Cerebellar nuclear complex (tissue), 1 donor: ENCODE measurements at regions not wholly inside any gene's neighbourhood (a gene's known extent, or its start where the extent isn't known, plus 50 kb on each side); places are given as distances from the start of the nearest gene placed in this dataset.

Source experiments
- DNase-seq, 2 experiments: peaks; one replicate each; lab custom pipeline; 2025; lab: John Stamatoyannopoulos, UW

GRCh38 chr4:171759274-171759673, 53.9 kb upstream of the GALNTL6 start:
- no peak for DNase-seq

- DNase-seq = no peak
These were observed 61.7 kb upstream of the GALNTL6 start for GRCh38 chr4:171751538-171751937.

- DNase-seq = no peak
These were observed 66.8 kb upstream of the GALNTL6 start for GRCh38 chr4:171746418-171746817.

GRCh38 chr4:171742436-171742835, 70.8 kb upstream of the GALNTL6 start:
- DNase-seq = no peak

GRCh38 chr4:171727185-171727584, 86.0 kb upstream of the GALNTL6 start:
- DNase-seq = no peak

- no peak for DNase-seq
These were observed 91.3 kb upstream of the GALNTL6 start for GRCh38 chr4:171721937-171722336.

GRCh38 chr4:171719691-171720090, 93.5 kb upstream of the GALNTL6 start:
- DNase-seq = no peak

GRCh38 chr4:171718665-171719064, 94.5 kb upstream of the GALNTL6 start:
- DNase-seq = no peak

GRCh38 chr4:171718069-171718468, 95.1 kb upstream of the GALNTL6 start:
- no peak for DNase-seq

- DNase-seq = no peak
These were observed 95.9 kb upstream of the GALNTL6 start for GRCh38 chr4:171717231-171717741.

- DNase-seq = no peak
These were observed 97.2 kb upstream of the GALNTL6 start for GRCh38 chr4:171715973-171716372.

- no peak for DNase-seq
These were observed 98.3 kb upstream of the GALNTL6 start for GRCh38 chr4:171714791-171715454.

GRCh38 chr4:171710743-171711142, 102.5 kb upstream of the GALNTL6 start:
- no peak for DNase-seq

GRCh38 chr4:171676555-171677215, 136.5 kb upstream of the GALNTL6 start:
- DNase-seq = no peak

- DNase-seq = no peak
These were observed 138.4 kb upstream of the GALNTL6 start for GRCh38 chr4:171674781-171675180.

- DNase-seq = no peak
These were observed 144.8 kb upstream of the GALNTL6 start for GRCh38 chr4:171668403-171668802.

GRCh38 chr4:171667906-171668305, 145.3 kb upstream of the GALNTL6 start:
- no peak for DNase-seq

GRCh38 chr4:171651071-171651470, 162.1 kb upstream of the GALNTL6 start:
- DNase-seq = no peak

GRCh38 chr4:171650543-171650942, 162.7 kb upstream of the GALNTL6 start:
- no peak for DNase-seq

GRCh38 chr4:171648926-171649325, 164.3 kb upstream of the GALNTL6 start:
- DNase-seq = no peak

GRCh38 chr4:171646984-171647383, 166.2 kb upstream of the GALNTL6 start:
- DNase-seq = no peak

- no peak for DNase-seq
These were observed 168.7 kb upstream of the GALNTL6 start for GRCh38 chr4:171644430-171645057.

GRCh38 chr4:171639540-171639939, 173.7 kb upstream of the GALNTL6 start:
- DNase-seq = no peak
